ENCODE measurements at regions not wholly inside any gene's neighbourhood (a gene's known extent, or its start where the extent isn't known, plus 50 kb on each side); places are given as distances from the start of the nearest gene placed in this dataset.
"Not testable (repeated sequence)": the region's sequence is repeated elsewhere in the genome, so short reads cannot be mapped to it uniquely, and the experiment has no call there.

DNA sequence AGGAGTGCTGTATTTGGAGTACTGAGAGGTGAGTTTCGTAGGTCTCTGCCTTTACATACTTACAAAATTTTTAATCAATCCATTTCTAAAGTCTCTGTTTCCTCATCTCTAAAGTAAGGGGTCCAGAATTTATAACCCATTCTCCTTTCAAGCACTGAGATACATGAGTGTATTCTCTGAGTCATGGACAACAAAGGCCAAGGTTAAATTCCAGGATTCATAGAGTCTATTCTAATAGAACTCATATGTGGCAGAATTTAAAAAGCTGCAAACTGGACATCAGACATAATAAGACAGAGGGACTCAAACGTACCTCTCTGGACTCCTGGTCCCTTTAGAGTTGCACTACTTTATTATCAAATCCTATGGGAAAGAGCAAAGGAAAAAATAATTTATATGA, 112.5 kb upstream of the SLIT3 start:
- DNase-seq (ENCODE audit: low read depth in 2 of 2): no peak

DNA sequence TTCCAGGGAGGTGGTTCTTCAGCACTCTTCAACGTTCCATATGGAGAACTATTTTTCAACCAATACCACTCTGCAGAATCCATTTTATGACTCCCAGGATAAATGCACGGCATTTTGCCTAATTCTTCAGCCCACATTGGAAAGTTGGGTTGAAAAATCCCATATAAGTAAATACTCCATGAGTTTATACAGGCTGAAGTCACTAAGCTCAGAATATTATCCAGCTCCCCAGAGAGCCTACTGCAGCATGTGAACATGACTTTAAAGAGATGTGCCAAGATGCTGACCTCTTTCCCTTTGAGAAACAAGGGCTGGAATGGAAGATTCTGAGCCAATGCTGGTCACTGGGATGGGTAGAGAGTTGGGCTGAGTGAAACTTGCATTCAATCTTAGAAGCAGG, 111.9 kb upstream of the SLIT3 start:
- DNase-seq (ENCODE audit: low read depth in 2 of 2): peak in 1 of 2 experiments; percentile 43

DNA sequence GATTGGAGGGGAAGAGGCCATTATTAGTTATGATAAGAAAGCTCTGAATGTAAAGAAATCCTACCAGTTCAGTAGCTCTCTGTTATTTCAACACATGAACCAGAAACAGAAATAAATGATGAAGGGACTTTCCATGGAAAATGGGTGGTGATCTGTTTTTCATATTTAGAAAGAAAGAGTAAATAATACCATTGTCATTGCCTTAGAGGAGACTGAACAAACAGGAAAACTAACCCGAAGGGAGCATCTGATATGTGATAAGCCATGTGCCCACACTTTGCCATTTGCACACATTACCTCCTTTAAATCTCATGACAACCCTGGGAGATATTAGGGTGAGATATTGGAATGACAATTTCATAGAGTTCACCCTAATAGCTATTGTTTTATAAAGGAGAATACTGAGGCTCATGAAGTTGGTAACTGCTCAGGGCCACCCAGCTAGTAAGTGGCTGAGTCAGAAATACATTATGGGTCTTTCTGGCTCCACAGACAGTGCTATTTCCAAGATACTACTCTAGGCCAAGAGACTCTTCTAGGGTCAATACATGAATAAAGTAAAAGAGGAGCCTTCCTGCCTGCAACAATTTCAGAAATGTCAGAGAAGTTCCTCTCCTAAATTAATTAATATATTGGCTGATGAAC, 111.0 kb upstream of the SLIT3 start:
- no peak for DNase-seq (ENCODE audit: low read depth in 2 of 2)

DNA sequence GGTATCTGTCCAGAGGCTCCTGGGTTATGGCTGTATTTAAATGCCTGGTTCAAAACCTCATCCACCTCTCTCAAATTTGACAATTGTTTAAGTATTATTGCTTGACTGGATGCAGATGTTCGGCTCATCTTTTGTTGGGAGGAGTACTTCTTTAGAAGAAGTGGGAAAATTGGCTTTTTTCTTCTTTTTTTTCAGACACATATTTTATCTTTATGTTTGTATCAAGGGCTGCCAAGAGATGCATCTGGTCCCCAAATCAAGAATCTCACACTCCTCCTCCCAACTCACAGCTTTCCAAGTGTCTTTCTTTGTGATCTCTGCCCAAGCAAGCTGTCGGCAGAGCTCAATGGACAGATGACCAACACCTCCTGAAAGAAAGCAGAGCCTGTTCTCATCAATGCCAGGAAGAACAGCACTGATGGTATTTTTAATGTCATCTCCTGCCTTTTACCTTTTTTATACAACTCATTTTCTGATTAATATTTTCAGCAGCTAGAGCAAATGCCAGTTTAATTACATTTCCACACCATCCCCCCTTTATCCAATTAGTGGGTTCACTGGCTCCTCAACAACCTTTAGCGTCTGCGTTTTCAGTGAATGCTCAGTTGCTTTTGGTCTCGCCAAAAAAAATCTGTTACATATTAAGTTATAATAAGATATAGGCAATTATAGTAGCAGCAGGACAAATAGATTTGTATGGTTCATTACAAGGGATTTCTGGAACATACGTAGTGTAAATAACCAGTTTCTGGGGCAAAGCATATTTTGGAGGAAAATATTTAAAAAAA, 110.3 kb upstream of the SLIT3 start:
- no peak for DNase-seq (ENCODE audit: low read depth in 2 of 2)

DNA sequence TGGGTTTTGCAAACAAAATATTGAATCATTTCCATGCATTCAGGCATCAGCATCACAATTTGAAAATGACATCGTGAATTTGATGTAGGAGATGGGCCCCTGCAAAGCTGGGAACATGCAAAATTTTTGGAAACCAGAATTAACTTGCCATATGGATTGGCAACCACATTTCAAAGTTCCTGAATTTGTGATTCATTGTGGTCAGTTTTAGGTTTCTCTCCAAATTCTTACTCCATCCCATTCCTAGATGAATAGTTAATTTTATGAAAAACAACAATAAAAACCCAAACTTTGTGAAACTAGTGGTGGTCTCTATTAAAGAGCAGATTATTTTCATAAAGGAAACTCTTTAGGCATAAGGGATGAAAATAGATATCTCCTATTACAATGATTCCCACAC, 107.8 kb upstream of the SLIT3 start:
- peak; percentile 46 to 50 for DNase-seq (ENCODE audit: low read depth in 2 of 2)

DNA sequence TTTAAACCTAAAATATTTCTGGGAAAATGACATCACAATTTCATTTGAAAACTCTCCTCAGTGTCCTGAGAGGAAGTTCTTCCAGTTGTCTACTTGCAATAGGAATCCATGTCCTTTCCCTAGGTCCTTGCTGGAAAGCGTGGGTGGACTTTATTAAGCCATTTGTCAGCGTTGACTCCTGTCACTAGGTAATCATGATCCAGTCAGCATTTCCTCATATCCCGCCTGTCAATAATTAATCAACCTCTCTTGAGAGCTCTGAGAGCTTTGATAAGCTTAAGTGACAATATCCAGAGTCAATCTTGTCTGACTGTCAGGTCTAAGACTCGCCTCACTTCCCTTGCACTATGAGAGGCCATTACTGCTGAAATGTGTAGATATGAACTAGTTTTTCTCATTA, 107.2 kb upstream of the SLIT3 start:
- no peak for DNase-seq (ENCODE audit: low read depth in 2 of 2)

DNA sequence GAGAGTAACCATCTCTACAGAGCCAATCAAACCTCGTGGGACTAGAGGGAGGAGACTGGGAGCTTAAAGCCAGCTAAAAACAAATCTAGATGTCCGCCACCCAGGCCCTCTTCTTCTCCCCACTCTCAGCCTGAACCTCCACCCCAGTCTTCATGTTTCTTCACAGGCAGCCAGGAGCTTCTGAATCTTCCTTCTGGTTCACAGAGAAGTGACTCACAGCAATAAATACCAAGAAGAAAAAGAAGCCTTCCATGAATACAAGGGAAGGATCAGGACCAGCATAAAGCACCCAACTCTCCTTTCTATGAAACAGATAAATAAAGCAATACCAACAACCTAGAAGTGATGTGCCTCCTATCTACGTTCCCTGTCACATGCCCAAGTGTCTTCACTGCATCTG, 103.3 kb upstream of the SLIT3 start:
- no peak for DNase-seq (ENCODE audit: low read depth in 2 of 2)

DNA sequence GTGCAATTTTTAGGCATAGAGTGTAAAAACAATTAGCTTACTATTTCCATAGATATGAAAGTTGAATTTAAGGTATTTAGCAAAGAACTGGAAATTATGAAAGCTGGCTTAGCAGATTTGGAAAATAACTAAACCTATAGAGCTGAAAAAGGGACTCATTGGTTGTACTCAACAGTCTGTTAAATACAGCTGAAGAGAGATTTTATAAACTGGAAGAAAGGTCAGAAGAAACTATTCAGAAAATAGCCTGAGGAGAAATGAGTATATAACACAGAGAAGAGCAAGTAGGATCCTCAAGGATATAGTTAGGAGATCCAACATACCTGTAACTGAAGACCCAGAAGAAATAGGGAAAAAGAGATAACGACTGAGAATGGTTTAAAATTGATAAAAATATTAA, 97.6 kb upstream of the SLIT3 start:
- DNase-seq (ENCODE audit: low read depth in 2 of 2): no peak

DNA sequence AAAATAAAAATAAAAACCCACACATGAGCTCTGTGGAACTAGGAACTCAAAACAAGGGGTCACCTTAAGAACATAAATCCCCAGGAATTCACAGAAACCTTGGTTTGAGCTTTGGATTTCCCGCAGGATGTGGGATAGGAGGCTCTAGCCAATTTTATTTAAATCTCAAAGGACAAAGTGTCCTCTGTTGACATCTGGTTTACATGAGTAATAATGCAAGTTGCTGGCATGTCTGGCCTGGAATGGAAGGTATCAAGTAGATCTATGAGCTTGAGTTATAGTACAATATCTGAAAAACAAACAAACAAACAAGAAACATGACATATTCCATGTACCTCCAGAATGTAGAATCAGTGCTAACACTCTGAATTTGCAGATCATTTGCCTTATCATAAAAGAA, 94.2 kb upstream of the SLIT3 start:
- no peak for DNase-seq (ENCODE audit: low read depth in 2 of 2)

DNA sequence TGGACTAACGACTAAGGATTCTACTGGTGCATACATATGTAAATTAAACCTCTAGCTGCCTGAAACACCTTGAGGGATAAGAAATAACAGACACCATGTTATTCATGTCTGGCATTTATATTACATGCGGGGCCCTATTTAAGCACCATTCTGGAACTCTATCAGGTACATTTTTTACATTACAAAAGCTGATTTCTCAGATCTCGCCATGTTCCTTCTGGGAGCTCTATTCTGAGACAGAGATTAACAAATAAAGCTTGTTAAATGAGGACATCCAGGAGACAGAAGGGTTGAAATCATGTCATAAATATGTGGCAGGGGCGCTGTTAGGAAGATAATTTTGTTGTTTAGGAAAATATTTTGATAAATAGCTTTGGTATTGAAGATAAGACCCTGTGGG, 93.4 kb upstream of the SLIT3 start:
- DNase-seq (ENCODE audit: low read depth in 2 of 2): no peak

DNA sequence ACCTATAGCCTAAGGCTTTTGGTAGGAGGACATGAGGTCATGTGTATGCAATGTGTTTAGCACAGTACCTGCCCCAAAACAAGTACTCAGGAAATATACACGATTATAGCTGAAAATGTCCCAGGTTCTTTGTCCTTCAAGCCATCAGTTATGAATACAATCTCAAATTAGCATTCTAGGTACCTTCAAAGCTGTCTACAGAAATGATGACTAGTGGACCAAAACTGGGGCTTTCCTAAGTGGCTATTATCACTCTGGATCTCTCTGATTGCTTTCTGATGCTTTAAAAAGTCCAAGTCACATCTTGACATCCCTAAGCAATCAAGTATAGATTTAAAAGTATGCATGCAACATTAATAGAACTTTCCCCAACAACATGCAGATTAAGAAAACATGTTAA, 93.0 kb upstream of the SLIT3 start:
- DNase-seq (ENCODE audit: low read depth in 2 of 2): no peak

DNA sequence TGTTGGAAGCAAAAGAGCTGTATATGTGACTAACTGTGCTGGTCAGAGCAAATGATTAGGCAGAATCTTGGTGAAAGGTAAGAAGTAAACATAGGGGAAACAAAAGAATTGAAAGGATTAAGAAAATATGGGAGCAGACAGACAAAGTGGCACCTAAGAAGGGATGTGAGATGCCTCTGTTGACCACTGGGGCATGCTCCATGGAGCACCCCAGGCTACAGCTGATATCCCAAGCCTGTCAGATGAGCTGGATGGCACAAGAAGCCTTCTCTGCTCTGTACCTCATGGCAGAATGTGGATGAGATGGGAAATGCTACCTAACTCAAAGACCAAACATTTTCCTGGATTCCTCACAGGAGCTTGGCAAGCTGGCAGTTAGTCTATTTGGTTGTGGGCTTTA, 89.3 kb upstream of the SLIT3 start:
- no peak for DNase-seq (ENCODE audit: low read depth in 2 of 2)

DNA sequence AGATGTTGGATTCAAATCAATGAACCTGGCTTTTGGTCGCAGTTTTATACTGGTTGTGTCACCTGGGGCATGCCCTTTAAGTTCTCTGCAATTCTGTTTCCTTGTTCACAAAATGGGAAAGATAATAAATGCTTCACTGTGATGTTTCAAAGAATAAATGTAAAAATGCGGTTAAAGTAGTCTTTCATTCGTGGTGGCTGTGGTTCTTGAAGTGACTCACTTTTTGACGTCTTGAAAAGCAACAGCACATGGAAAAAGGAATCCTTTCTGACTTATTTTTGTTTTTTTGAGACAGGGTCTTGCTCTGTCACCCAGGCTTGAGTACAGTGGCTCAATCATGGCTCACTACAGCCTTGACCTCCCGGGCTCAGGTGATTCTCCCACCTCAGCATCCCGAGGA, 88.4 kb upstream of the SLIT3 start:
- DNase-seq (ENCODE audit: low read depth in 2 of 2): no peak

DNA sequence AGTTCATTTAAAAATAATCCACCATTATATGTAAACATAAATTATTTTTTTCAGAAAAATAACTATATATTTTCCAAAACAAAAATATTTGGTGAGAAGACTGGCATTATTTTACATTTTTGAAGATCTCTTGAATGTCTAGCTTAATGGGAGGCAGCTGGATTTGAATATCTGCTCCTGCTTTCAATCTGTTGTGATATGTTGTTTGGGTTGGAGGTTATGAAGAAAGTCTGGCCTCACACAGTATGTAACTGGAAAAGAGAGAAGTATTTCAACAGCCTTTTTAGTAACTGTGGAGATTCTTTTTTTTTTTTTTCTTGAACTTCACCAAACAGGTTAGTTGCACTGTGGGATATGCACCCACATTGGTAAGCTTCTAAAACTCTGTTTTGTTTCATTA, 84.7 kb upstream of the SLIT3 start:
- DNase-seq (ENCODE audit: low read depth in 2 of 2): no peak

DNA sequence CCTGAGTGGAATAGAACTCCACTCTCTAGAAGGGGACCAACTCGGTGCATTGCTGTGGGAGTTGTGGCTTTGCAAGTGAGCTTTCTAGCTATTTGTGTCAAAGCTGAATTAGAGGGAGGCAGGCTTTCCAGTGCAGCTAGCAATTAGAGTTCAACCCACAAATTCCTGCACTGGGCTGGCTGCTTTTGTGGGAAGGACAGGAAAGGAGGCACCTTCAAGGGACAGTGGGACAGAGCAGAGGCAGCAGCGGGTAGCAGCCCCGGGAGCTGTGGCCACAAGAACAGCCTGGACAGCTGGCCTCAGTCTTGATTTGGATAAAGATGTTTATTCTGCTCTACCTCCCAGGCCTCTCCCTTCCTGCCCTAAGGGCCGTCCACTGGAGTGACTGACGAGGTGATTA, 83.7 kb upstream of the SLIT3 start:
- DNase-seq (ENCODE audit: low read depth in 2 of 2): no peak

DNA sequence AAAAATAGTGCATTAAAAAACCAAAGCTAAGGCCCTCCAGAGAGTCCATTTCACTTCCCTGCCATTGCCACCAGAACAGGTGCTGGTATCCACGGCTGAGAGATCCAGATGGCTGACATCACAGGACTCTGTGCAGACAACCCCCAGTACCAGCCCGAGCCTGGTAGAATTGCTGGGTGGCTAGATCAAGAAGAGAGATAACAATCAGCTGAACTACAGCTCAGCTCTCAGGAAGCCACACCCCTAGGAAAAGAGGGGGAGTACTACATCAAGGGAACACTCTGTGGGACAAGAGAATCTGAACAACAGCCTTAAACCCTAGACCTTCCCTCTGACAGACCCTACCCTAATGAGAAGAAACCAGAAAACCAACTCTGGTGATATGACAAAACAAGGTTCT, 73.8 kb upstream of the SLIT3 start:
- DNase-seq (ENCODE audit: low read depth in 2 of 2): no peak

DNA sequence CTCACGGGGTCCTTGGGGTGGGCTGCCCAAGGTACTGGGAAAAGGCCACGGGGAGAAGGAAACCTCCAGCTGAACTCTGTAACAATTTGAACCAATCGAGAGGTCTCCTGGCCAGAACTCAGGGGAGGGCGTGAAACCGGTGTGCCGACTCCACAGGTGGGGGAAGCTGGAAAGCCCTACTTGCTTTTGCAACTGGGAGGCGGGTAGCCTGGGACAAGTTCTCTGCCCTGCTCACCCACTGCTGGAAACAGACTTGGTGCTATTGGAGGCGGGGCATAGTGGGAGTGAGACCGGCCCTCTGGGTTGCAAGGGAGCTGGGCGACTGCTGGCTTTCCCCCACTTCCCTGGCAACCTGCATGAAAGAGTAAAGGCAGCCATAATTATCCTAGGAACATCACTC, 73.2 kb upstream of the SLIT3 start:
- DNase-seq (ENCODE audit: low read depth in 2 of 2): no peak

DNA sequence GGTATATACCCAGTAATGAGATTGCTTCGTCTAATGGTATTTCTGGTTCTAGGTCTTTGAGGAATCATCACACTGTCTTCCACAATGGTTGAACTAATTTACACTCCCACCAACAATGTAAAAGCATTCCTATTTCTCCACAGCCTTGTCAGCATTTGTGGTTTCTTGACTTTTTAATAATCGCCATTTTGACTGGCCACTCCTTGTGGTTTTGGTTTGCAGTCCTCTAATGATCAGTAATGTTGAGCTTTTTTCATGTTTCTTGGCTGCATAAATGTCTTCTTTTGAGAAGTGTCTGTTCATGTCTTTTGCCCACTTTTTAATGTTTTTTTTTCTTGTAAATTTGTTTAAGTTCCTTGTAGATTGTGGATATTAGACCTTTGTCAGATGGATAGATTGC, 70.9 kb upstream of the SLIT3 start:
- DNase-seq (ENCODE audit: low read depth in 2 of 2): not testable (repeated sequence)

DNA sequence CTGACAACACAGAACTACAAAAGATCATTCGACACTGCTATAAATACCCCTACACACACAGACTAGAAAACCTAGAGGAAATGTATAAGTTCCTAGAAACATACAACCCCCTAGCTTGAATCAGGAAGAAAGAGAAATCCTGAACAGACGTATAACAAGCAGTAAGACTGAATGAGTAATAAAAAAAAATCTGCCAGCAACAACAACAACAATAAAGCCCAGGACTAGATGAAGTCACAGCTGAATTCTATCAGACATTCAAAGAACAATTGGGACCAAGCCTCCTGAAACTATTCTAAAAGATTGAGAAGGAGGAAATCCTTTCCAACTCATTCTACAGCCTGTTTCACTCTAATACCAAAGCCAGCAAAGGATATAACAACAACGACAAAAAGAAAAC, 68.2 kb upstream of the SLIT3 start:
- DNase-seq (ENCODE audit: low read depth in 2 of 2): no peak

DNA sequence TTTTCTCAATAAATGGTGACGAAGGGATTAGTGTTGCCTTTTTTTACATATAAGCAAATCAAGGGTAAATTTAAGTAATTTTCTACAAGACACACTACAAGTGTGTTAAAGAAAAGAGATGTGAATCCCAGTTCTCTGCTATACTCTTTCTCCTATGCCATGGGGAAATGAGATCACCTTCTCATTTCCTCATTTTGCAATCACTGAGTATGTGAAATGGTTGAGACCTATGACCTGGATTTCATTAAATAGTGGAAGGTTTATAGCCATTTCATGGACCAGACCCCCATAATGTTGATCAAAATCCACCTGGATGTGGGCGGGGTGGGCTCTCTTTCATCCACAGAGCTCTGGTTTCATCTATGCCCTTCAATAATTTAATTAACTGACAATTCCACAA, 66.9 kb upstream of the SLIT3 start:
- no peak for DNase-seq (ENCODE audit: low read depth in 2 of 2)

DNA sequence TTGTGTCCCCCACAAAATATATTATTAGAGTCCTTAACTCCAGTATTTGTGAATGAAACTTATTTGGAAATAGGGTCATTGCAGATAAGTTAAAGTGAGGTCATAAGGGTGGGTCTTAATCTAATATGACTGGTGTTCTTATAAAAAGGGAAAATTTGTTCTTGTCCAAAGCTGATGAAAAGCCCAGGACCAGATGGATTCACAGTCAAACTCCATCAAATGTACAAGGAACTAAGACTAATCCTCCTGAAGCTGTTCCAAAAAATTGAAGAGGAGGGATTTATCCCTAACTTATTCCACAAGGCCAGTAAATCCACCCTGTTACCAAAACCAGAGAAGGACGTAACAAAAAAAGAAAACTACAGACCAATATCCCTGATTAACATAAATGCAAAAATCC, 56.4 kb upstream of the SLIT3 start:
- DNase-seq (ENCODE audit: low read depth in 2 of 2): no peak

DNA sequence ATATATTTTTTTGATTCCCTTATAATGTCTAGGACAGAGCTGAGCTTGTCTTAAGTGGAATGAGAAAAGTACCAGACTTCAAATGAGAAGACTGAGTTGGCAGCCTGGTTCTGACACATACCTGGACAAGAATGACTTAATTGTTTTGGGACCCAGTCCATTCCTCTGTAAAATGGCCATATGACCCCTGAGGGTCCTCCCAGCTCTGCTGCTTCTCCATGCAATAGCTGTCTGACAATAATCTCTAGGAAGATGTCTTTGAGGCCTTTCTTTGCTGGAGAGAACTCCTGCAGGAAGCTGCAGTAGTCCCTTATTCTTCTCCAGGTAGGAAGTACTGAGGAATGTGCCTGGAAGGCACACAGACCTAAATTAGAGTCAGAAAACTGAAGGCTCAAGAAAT, 55.9 kb upstream of the SLIT3 start:
- no peak for DNase-seq (ENCODE audit: low read depth in 2 of 2)

DNA sequence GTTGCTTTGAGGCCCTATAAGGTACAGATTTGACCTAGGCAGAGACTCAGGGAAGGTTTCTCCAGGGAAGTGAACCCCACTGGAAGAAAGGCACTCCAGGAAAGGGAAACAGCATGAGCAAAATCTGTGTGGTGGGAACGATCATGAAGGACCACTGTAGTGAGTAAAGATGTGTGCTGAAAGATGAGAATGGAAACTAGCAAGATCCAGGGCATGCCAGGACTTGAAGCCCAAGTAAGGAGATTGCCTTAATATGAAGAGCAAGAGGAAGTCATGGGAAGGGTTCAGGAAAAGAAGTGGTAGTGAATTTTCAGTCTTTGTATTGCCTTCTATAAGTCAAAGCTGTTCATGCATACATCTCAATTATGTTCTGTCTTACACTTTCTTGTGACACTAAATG, 55.2 kb upstream of the SLIT3 start:
- DNase-seq (ENCODE audit: low read depth in 2 of 2): no peak

DNA sequence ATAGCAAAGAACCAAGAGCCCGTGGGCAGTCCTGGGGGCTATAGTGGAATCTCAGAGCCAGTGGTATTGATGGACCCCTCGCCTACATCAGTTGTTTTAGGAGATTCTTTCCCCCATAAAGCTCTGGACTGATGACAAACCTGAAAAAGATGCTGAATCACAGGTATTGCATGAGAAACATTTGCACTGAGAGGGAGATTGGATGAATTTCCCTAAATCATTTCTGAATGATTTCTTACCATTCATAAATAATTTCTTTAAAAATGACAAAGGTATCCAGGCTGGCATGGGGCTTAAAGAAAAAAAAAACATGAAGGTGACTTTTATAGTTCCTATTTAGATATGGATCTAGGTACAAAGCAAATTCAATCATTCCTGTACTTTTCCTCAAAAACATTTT, 54.0 kb upstream of the SLIT3 start:
- DNase-seq (ENCODE audit: low read depth in 2 of 2): no peak
